Tibial artery (tissue), 4 donors: ENCODE measurements at regions not wholly inside any gene's neighbourhood (a gene's known extent, or its start where the extent isn't known, plus 50 kb on each side); places are given as distances from the start of the nearest gene placed in this dataset.

Experiments
- DNase-seq, 2 donors: peaks; one replicate each; pipeline ENCODE4 v3.0.0-alpha.2; 2019
- H3K27ac ChIP-seq, 2 donors: fragments of 200-600 bp; sonication (generic) in 1 of 2; 1 replicate in 1 of 2; 2 replicates in 1 of 2; pipeline ENCODE4 v1.5.1; 2018 to 2019; ENCODE audit warnings: mild to moderate bottlenecking in 1 of 2
- H3K27me3 ChIP-seq, 2 donors: fragments of 200-600 bp; sonication (generic) in 1 of 2; one replicate each; pipeline versions ENCODE4 v1.5.1 to v1.6.0; 2016 to 2019
- H3K36me3 ChIP-seq, 3 donors: fragments of 200-600 bp; sonication (generic) in 2 of 3; one replicate each; pipeline ENCODE4 v1.5.1; 2016 to 2019; ENCODE audit warnings: mild to moderate bottlenecking in 2 of 3
- H3K4me1 ChIP-seq, 4 donors: fragments of 200-600 bp; sonication (generic) in 2 of 4; 1 replicate in 3 of 4; 2 replicates in 1 of 4; pipeline ENCODE4 v1.5.1; 2016 to 2019
- H3K4me3 ChIP-seq, 2 donors: fragments of 200-600 bp; sonication (generic) in 1 of 2; 1 replicate in 1 of 2; 2 replicates in 1 of 2; pipeline ENCODE4 v1.5.1; 2018 to 2019; ENCODE audit warnings: mild to moderate bottlenecking in 2 of 2
- H3K9me3 ChIP-seq, 3 donors: fragments of 200-600 bp; sonication (generic) in 1 of 3; one replicate each; pipeline ENCODE4 v1.5.1; 2016 to 2019
- intact Hi-C: fragments of 100-400 bp; cut with DNase I; formaldehyde crosslinking; loops from one replicate; pipeline ENCODE4 v1.15.0; 2023; ENCODE audit warnings: low total_unique reads
- TF ChIP-seq, protein P1 (sequence below), 2 experiments: fragments of 200-600 bp in 1 of 2; fragments of 450-650 bp in 1 of 2; IDR thresholded peaks; one replicate each; pipeline ENCODE4 v1.5.1; 2017 to 2019; ENCODE audit warnings: antibody characterized with exemption in 2 of 2, mild to moderate bottlenecking in 1 of 2, moderate library complexity in 1 of 2

DNA sequence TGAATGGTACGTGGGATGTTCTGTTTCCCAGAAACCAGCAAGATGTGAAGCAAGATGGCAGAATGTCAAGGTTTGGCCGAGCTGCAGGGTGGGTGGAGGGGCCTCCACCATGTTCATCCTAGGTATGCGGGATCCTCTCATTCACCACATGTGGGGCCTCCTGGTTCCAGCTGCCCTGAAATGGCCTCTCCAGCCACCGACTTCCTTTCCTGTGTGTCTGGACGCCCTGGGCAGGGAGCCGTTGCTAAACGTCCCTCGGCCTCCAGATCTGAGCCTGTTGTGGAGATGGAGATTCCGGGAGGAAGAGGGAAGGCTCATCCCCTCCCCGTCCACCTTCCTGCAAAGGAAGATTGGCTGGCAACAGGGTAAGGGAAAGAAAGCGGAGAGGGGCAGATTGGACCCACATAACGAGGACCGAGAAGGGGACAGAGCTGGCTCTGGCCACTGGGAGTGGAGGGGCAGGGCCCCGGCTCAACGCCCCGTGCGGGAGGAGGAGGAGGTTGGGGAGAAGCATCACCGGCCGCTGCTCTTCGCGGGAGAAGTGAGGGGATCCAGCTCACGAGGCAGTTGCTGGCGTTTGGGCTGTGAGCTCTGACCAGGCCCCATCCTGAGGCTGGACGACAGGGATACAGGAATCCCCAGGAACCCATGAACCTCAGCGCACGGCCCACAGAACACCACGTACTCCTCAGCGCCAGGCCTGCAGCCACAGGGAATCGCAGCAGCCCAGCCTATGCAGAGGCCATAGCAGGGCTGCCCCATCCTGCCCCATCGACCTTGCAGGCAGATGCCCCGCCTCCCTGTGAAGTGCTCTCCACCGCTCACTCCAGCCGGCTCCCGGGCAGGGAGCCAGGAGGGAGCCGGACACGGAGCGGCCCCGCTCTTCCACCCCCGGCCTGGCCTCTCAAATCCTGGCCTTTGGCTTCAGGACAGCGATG is 98.3 kb downstream of the FOXL3 start:
- H3K4me3 ChIP-seq = no peak overlapping the region
- DNase-seq = peak; percentile 10 to 62
- no peaks in the 10 kb centered on the region for H3K4me1 ChIP-seq
- peaks cover 0 to 25% (median 12%) of the 10 kb centered on the region in 3 donors for H3K9me3 ChIP-seq
- TF ChIP-seq, protein P1, sequence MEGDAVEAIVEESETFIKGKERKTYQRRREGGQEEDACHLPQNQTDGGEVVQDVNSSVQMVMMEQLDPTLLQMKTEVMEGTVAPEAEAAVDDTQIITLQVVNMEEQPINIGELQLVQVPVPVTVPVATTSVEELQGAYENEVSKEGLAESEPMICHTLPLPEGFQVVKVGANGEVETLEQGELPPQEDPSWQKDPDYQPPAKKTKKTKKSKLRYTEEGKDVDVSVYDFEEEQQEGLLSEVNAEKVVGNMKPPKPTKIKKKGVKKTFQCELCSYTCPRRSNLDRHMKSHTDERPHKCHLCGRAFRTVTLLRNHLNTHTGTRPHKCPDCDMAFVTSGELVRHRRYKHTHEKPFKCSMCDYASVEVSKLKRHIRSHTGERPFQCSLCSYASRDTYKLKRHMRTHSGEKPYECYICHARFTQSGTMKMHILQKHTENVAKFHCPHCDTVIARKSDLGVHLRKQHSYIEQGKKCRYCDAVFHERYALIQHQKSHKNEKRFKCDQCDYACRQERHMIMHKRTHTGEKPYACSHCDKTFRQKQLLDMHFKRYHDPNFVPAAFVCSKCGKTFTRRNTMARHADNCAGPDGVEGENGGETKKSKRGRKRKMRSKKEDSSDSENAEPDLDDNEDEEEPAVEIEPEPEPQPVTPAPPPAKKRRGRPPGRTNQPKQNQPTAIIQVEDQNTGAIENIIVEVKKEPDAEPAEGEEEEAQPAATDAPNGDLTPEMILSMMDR (IDR thresholded peaks at IDR 0.05) = no peak
- H3K27me3 ChIP-seq = peaks cover 0 to 25% of the 10 kb centered on the region in 2 donors
- intact Hi-C loops = no loop called here
- H3K36me3 ChIP-seq = no peaks in the 10 kb centered on the region
- no peak overlapping the region for H3K27ac ChIP-seq

DNA sequence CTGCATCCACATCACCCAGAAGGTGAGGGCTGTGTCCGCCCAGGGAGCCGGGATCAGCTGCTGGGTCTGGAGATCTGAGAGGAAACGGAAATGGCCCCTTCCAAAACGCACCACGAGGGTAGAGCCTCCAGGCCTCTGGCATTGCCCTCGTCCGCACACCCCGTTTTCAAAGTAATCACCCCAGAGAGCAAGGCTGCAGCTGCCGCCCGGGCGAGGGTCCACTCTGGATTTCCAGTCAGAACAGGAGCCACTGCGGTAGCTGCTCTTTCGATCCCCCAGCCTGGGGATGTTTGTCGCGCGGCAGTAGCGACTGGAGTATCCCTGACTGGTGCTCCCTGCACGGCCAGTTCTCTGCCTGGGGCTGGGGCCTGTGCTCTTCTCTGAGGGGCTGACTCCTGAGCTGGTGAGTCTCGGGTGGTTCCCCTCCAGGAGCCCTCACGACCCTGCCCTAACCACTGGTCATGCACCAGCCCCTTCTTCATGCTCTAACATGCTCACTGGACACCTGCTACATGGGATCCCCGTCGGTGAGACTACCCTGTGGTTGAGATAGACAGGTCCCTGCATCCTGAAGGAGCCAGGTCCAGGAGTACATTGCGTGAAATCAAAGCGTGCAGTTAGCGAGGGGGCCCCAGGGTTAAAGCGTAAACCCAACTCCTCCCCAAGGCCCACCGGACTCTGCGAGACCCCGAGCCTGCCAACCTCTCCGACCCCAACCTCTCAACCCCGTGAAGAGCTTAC is 99.2 kb downstream of the FOXL3 start:
- Histone ChIP-seq H3K27me3 (peaks cover 0 to 25% of the 10 kb centered on the region in 2 donors), H3K36me3 (no peaks in the 10 kb centered on the region), H3K4me3 (no peak overlapping the region), H3K4me1 (no peaks in the 10 kb centered on the region), H3K9me3 (peaks cover 0 to 20% (median 8%) of the 10 kb centered on the region in 3 donors), H3K27ac (no peak overlapping the region)
- TF ChIP-seq, protein P1 (IDR thresholded peaks at IDR 0.05) = no peak
- DNase-seq = peak; percentile 9 to 58
- intact Hi-C loops = no loop called here

DNA sequence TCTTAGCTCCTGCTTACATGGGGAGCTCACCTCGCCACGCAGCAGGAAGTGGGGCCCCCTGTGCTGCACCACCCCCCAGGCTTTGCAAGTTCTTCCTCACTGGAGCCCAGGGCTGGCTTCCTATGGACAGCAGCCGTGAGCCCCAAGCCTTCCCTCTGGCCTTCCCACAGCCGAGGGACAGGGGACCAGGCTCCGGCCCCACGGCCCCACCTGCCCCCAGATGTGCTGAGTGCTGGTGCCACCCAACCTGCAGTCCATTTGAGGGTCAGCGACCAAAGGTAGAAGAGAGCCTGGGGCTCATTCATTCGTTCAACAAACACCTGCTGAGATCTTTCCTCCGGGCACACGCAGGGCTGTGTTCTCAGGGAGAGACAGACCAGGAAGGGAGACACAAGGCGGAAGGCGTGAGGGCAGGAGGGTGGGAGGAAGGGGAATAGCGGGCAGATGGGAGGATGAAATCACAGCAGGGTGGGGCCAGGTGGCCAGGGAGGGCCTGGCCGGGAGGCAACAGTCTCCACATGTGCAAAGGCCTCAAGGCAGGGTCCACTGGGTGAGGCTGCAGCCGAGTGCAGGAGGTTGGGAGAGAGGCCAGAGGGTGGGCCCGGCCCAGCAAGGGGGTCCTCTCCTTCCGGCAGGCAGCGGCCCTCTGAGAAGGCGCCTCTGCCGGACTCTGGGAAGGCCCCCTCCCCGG is 100.1 kb downstream of the FOXL3 start:
- no peak overlapping the region for H3K4me3 ChIP-seq
- peaks cover 0 to 13% (median under 1%) of the 10 kb centered on the region in 3 donors for H3K9me3 ChIP-seq
- H3K27ac ChIP-seq = no peak overlapping the region
- H3K4me1 ChIP-seq = no peaks in the 10 kb centered on the region
- TF ChIP-seq, protein P1 (IDR thresholded peaks at IDR 0.05) = no peak
- DNase-seq = peak in 1 of 2 donors; percentile 34
- no peaks in the 10 kb centered on the region for H3K36me3 ChIP-seq
- H3K27me3 ChIP-seq = peaks cover 0 to 25% of the 10 kb centered on the region in 2 donors
- intact Hi-C loops = no loop called here

DNA sequence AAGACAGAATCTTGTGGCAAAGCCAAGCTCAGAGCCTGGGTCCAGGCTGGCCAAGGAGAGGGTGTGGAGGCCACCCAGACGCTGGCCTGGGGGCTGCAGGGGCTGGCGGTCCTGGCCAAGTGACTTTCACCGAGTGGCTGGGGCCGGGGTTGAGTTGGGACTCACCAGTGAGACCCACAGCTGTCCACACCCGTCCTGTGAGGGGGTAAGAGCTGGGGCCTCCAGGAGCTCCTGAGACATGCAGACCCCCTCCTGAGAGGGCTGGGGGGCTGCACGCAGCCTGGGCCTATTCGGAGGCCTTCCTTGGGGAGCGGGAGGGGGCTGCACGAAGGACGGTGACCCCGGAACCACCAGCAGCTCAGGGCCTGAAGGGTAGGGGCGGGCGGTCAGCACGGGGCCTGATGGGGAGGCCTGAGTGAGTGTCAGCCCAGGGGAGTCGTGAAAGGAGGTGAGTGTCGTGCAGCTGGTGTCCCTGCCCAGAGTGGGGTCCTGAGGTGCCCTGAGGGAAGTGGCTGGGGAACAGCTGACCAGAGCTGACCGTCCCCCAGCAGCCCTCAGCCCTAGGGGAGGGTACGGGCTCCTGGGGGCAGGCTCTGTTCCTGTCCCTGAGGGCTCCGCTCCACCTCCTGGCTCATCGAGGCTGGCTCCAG is 100.9 kb downstream of the FOXL3 start:
- no peaks in the 10 kb centered on the region for H3K4me1 ChIP-seq
- peak; percentile 11 to 46 for DNase-seq
- intact Hi-C loops = no loop called here
- no peak overlapping the region for H3K27ac ChIP-seq
- peaks cover 0 to 25% of the 10 kb centered on the region in 2 donors for H3K27me3 ChIP-seq
- no peaks in the 10 kb centered on the region for H3K36me3 ChIP-seq
- H3K4me3 ChIP-seq = no peak overlapping the region
- TF ChIP-seq, protein P1 (IDR thresholded peaks at IDR 0.05) = no peak
- H3K9me3 ChIP-seq = peaks cover 0 to 13% (median 9%) of the 10 kb centered on the region in 3 donors

DNA sequence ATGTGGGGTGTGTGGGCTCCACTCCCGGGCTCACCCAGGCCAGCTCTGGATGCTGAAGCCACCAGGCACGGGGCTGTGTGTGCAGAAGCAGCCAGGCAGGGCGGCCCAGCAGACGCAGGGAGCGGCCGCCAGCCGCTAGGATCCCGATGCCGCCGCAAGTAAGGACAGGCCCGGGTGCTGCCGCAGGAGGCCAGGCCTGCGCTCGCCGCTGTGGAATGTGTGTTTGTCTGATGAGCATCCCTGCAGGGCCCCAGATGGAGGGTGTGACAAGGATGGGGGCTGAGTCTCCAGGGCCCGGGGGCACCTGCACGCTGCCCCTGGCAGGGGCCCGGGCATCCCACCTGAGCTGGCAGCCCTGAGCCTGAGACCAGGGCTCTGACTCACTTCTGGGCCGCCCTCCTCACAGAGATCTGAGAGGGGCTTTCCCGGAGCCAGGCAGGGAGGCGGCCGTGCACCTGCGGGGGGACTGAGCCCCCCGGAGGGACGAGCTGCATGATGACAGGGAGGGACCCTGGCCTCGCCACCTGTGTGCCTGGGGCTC is 101.5 kb downstream of the FOXL3 start:
- Histone ChIP-seq H3K27me3 (peaks cover 0 to 25% of the 10 kb centered on the region in 2 donors), H3K27ac (no peak overlapping the region), H3K9me3 (peaks cover 0 to 15% (median 14%) of the 10 kb centered on the region in 3 donors), H3K36me3 (no peaks in the 10 kb centered on the region), H3K4me3 (no peak overlapping the region), H3K4me1 (no peaks in the 10 kb centered on the region)
- intact Hi-C loops = no loop called here
- DNase-seq = peak; percentile 10 to 63
- TF ChIP-seq, protein P1 (IDR thresholded peaks at IDR 0.05) = no peak
